PC-3 (cell line): ENCODE measurements at regions not wholly inside any gene's neighbourhood (a gene's known extent, or its start where the extent isn't known, plus 50 kb on each side); places are given as distances from the start of the nearest gene placed in this dataset.

Experiments
- CTCF ChIP-seq: fragments of 300-600 bp; sonication (generic); conservative IDR thresholded peaks from 2 replicates; pipeline ENCODE4 v1.5.1; 2017; ENCODE audit warnings: antibody characterized with exemption, low read depth, mild to moderate bottlenecking, low read length
- EZH2 ChIP-seq: fragments of 300-600 bp; sonication (generic); IDR thresholded peaks from one replicate; pipeline ENCODE4 v1.6.1; 2017; ENCODE audit warnings: antibody characterized with exemption, mild to moderate bottlenecking, low read length; ENCODE audit not compliant: unreplicated experiment

GRCh38 chr10:28962768-28963167 lies 285.4 kb downstream of the BAMBI start:
- TF ChIP-seq CTCF (no peak), EZH2 (no peak)
